OCI-LY3 (cell line): ENCODE measurements at regions not wholly inside any gene's neighbourhood (a gene's known extent, or its start where the extent isn't known, plus 50 kb on each side); places are given as distances from the start of the nearest gene placed in this dataset.

ENCODE experiments used
- EZH2phosphoT487 ChIP-seq: fragments of 200-600 bp; shearing (Covaris generic); IDR thresholded peaks from 2 replicates; pipeline ENCODE4 v1.6.1; 2018; ENCODE audit warnings: antibody characterized with exemption, mixed run types, low read depth
- TF ChIP-seq, protein P1 (sequence below): fragments of 200-600, 300-600 bp; sonication (generic); IDR thresholded peaks from 2 replicates; pipeline ENCODE4 v1.5.1; 2014; ENCODE audit warnings: antibody characterized with exemption, low read length, low read depth

DNA sequence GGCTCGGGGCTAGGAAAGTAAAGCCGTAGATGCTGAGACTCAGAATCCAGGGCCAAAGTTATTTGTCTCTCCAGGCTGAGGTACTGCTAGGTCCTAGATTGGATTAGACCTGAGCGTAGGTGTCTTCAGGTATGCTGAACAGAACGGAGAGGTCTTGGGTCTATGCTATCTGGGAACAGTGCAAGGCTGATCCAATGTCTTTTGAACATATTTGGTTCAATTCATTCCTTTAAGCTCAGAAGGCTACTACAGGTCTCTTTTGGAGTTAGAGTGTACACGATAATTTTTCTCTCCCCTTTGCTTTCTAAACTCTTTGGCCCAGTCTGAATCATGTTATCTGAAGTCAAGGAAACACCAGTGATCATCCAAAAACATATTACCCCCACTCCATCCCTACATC, 137.5 kb upstream of the TBL1XR1 start:
- TF ChIP-seq, protein P1, sequence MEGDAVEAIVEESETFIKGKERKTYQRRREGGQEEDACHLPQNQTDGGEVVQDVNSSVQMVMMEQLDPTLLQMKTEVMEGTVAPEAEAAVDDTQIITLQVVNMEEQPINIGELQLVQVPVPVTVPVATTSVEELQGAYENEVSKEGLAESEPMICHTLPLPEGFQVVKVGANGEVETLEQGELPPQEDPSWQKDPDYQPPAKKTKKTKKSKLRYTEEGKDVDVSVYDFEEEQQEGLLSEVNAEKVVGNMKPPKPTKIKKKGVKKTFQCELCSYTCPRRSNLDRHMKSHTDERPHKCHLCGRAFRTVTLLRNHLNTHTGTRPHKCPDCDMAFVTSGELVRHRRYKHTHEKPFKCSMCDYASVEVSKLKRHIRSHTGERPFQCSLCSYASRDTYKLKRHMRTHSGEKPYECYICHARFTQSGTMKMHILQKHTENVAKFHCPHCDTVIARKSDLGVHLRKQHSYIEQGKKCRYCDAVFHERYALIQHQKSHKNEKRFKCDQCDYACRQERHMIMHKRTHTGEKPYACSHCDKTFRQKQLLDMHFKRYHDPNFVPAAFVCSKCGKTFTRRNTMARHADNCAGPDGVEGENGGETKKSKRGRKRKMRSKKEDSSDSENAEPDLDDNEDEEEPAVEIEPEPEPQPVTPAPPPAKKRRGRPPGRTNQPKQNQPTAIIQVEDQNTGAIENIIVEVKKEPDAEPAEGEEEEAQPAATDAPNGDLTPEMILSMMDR: no peak
- no peak for TF ChIP-seq EZH2phosphoT487
